NCI-H2196 treated with DMSO at 0.1 percent for 48 hours (cell line): ENCODE measurements at regions not wholly inside any gene's neighbourhood (a gene's known extent, or its start where the extent isn't known, plus 50 kb on each side); places are given as distances from the start of the nearest gene placed in this dataset.

ENCODE experiments used
- DNase-seq: peaks from one replicate; lab custom pipeline; 2025; ENCODE audit not compliant: unreplicated experiment; lab: John Stamatoyannopoulos, UW

GRCh38 chr11:29959488-29959887, 57.3 kb downstream of the KCNA4 start:
- DNase-seq = no peak

DNA sequence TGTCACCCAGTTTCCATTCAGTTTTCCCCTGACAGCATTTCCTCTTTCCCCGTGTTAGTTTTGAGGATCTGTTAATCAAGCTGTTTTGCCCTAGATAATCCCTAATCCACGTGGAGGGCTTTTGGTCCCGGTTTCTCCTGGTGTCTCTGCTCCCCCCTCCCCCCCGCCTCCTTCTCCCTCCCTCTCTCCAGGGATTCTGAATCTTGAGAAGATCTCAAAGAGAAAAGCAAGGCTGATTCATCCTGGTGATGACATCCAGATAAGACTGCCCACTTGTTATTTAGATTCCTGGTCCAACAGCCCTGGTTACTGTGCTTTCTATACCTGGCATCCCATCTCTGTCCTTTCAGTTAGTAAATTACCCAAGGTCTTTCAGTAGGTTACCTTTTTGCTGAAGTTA, 59.4 kb downstream of the KCNA4 start:
- no peak for DNase-seq

- no peak for DNase-seq
Measured at GRCh38 chr11:29956076-29956556, 60.7 kb downstream of the KCNA4 start.

DNA sequence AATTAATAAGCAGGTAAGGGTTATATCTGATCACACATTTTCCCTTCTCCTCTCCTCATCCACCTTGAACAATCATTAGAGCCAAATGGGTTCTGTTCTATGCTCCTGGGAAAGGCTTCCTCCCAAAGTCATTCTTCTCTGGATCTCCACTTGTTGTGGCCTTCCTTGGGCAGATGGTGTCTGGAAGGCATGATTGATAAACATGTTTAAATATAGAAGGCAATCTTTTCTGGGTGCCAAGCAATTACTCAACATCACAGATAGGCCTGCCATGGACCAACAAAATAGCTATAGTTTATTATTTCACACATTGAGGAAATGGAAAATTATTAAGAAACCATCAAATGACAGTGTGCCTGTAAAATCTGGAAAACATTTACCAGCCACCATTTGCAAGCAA, 73.5 kb downstream of the KCNA4 start:
- DNase-seq = no peak

DNA sequence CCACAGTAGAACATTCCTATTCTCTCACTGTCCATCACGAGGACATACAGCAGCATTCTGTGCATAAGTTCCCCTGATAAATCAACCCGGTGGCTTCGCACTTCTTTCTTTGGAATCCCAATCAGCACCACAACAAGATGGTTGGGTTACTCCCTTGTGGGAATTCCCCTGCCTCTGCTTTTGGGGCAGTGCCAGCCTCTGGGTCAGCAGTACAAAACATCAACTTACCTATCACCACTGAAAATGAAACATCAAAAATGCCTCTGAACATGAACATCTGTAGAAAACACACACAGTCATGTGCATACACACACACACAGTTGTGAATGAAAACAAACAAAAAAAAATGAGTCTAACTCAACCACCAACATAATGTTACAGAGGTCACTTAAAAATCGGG, 79.3 kb downstream of the KCNA4 start:
- no peak for DNase-seq

DNA sequence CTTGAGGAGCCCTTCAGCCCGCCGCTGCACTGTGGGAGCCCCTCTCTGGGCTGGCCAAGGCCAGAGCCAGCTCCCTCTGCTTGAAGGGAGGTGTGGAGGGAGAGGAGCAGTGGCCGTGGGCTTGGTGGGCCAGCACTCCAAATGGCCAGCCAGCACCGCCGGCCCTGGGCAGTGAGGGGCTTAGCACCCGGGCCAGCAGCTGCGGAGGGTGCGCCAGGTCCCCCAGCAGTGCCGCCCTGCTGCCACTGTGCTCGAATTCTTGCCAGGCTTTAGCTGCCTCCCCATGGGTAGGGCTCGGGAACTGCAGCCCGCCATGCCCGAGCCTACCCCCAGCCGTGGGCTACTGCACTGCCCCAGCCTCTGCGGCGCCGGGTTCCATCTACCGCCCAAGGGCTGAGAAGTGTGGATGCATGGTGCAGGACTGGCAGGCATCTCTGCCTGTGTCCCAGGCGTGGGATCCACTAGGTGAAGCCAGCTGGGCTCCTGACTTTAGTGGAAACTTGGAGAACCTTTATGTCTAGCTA, 82.7 kb downstream of the KCNA4 start:
- no peak for DNase-seq

DNA sequence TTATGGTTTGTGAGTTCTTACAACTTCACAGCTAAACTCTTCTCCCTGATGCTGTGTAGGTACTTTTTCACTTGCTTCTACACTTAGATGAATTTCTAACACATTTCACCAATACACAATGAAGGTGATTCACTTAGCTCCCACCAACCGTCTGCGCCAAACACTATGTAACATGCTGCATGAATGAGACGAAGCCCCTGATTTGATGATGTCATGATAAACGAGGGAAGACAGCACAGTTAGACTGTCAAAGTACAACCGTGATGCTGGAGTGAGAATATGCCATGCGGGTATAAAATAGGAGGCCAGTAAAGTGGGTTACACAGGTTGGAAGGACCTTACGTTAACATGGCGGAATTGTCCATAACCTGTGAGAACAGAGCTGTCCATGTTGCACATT, 100.8 kb downstream of the KCNA4 start:
- DNase-seq = no peak

DNA sequence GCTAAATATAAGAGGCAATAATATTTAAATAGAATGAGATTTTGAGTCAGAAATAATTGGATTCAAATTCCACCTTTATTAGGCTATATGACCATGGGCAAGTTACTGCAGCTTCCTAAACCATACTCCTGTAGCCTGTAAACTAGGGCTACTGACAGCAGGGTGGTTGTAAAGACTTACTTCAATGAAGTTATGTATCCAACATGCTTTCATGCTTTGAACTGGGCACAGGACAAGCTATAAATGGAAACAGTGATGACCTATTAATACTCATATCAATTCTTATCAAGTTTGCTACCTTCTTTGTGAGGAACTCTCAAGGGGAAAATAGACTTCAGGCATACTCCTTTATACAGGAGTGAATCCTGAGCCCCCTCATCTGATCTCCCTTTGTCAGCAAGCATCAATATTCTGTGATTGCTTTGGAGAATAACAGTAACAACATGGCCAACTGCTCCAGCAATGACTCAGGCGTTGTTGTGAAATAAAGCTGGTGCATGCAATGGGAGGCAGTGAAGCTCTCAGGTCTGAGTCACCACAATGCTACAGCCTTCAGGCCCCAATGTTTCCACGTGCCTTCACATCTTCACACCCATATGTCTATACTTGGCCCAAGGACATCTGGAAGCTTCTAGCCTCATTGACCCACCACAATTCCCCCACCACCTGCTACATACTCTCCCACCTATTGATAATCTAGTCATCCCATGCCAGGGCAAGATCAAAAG, 102.5 kb downstream of the KCNA4 start:
- no peak for DNase-seq

DNA sequence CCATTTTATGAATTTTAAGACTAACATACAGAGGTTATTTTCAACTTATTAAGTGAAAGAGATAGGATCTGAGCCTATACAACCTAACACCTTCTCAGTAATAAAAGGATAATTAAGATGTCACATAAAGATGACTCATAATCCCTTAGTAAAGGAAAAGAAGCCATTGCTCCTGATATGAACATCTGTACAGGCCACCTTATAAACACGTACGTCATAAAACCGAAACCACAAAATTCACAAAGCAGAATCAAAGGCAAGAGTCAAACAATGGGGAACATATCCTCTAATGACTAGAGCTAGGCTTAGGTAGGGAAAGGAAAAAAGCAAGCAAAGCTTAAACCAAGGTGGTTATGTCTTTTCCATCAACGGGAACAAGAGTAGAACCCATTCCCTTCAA, 103.5 kb downstream of the KCNA4 start:
- DNase-seq = no peak

- no peak for DNase-seq
Measured at GRCh38 chr11:29900382-29900781, 116.4 kb downstream of the KCNA4 start.

GRCh38 chr11:29879560-29879959, 137.3 kb downstream of the KCNA4 start:
- DNase-seq = peak; percentile 3

DNA sequence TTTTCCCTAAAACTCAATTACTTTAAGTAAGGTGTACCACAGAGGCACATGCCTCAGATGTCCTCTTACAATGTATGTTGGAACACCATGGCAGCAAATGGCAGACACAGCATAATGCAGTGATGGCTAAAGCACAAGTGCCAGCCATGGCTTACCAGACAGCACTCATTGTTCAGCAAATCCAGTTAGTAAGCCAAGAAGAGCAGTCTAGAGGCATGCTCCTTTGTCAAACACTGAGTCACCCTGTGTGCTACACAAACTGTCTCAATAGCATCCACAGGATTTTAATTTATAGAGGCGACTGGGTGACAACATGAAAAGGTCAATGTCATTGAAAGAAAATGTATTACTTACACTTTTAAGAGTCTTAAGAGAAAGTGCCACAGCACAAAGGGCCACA, 140.6 kb downstream of the KCNA4 start:
- no peak for DNase-seq

GRCh38 chr11:29847219-29847618, 169.6 kb downstream of the KCNA4 start:
- no peak for DNase-seq

DNA sequence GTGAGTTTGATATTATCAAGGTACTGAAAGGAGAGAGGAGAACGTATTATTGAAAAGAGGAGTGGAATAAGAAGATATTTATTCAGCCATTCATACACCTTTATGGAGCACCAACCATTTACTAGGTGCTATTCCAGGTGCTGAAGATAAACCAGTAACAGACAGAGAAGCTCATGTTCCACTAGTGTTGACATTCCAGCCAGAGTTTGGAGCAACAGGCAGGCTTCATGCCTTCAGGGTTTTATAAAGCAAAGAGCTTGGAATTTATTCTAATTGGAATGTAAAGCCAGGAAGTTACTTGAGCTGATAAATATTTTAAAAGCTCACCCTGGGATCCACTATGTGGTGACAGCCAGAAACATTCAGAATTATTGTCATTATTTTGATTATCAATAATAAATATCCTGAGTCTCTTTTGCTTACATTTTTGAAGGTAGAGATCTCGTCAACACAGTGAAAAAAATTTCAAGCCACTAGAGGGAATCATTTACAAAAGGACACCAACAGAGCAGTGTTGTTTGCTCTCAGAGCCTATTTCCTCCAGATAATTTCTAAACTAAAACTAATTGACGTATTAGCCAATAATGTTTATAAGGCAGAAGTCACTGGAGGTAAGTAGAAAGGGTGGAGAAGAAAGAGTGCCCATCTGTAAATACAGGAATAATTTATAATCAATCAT, 172.0 kb downstream of the KCNA4 start:
- DNase-seq = no peak

GRCh38 chr11:29844031-29844430, 172.8 kb downstream of the KCNA4 start:
- no peak for DNase-seq

DNA sequence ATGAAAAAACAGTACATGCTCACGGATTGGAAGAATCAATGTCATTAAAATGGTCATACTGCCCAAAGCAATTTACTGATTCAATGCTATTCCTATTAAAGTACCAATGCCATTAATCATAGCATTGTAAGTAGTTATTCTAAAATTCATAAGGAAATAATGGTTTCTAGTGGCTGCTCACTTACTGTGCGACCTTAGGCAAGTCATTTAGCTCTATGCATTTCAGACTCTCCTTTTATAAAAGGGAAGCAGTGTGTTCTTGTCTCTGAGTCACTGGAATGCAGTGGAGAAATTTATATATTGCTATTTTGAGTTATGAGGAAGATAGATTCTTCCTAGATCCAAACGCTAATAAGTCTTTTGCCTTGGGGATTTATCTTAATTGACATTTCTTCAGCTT, 174.8 kb downstream of the KCNA4 start:
- no peak for DNase-seq

- DNase-seq = no peak
Measured at GRCh38 chr11:29826878-29827277, 190.0 kb downstream of the KCNA4 start.

DNA sequence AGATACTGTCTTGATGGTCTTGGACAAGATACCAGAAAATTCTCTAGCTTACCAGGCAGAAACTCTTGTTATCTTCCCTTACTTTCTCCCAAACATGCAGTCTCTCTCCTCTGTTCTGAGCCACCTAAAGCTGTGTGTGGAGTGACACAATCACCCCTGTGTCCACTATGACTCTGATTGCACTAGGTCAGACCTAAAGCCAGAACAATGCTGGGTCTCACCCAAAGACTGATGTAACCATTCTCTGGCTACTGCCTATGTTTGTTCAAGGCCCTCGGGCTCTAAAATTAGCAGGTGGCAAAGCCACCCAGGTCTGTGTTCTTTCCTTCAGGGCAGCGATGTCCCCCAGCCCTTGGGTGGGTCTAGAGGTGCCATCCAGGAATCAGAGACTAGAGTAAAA, 200.5 kb downstream of the KCNA4 start:
- no peak for DNase-seq

DNA sequence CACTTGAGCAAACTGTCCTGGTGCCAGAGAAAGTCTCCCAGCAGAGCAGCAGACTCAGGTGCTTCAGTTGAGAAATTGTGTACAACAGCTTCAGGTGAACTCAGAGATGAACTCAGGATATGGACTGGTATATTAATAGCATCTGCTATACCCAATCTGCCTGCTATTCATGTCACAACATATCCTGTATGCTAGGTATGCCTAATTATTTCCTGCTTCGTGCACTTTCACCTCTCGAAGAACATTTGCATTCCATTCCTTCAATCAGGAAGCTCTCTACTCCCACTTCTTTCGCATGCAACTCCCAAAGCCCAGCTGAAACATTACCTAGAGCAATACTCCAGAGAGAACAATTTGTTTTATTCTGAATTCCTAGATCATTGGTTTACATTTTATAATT, 207.7 kb downstream of the KCNA4 start:
- DNase-seq = no peak

DNA sequence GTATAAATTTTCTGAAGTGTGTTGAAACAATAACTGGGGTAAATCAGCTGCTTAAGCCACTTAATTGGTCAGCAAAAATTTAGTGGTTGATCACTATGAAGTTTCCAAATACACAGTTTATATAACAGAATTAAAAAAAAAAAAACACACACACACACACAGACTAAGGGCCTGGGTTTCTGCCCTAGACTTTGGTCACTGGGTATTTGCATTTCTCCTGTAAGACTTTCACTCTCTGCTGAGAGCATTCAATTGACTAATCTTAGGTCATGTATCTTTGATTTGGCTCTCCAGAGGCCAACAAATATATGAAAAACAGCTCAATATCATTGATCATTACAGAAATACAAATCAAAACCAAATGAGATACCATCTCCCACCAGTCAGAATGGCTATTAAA, 214.3 kb downstream of the KCNA4 start:
- no peak for DNase-seq

GRCh38 chr11:29801561-29801960, 215.3 kb downstream of the KCNA4 start:
- no peak for DNase-seq

DNA sequence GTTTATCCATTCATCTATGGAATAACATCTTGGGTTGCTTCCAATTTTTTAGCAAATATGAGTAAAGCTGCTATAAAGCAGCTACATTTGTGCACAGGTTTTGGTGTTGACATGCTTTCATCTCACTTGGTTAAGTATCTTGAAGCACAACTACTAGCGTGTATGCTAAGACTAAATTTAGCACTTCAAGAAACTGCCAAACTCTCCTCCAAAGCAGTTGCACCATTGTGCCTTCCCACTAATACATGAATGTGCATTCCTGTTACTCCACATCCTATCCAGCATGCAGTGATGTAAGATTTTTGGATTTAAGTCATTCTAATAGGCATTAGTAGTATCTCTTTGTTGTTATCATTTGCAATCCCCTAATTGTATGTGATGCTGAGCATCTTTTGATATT, 230.7 kb downstream of the KCNA4 start:
- no peak for DNase-seq

GRCh38 chr11:29783506-29783905, 233.3 kb downstream of the KCNA4 start:
- DNase-seq = no peak
